SK-N-SH treated with all-trans-retinoic acid at 6 μM for 48 hours (cell line): ENCODE measurements at regions not wholly inside any gene's neighbourhood (a gene's known extent, or its start where the extent isn't known, plus 50 kb on each side); places are given as distances from the start of the nearest gene placed in this dataset.

Source experiments
- CREB5 ChIP-seq: fragments of 250-450 bp; sonication (Bioruptor Pico); IDR thresholded peaks from 2 replicates; pipeline ENCODE4 v1.5.1; 2020; ENCODE audit warnings: low read depth, mild to moderate bottlenecking, moderate library complexity
- PATZ1 ChIP-seq: fragments of 250-450 bp; sonication (Bioruptor Pico); IDR thresholded peaks from 2 replicates; pipeline ENCODE4 v1.8.0; 2020; ENCODE audit warnings: mild to moderate bottlenecking, moderate library complexity, borderline replicate concordance
- RARB ChIP-seq: fragments of 250-450 bp; sonication (Bioruptor Pico); IDR thresholded peaks from 2 replicates; pipeline ENCODE4 v1.8.0; 2021; ENCODE audit warnings: mild to moderate bottlenecking, moderate library complexity
- ZFP30 ChIP-seq: fragments of 450-650 bp; formaldehyde crosslinking; IDR thresholded peaks from 2 replicates; pipeline ENCODE4 v1.5.0; 2022; ENCODE audit warnings: mild to moderate bottlenecking, moderate library complexity

GRCh38 chr10:69741671-69742355 is 59.9 kb upstream of the COL13A1 start:
- TF ChIP-seq CREB5 (CRISPR knock-in tag), result no peak
- no peak for TF ChIP-seq RARB
- no peak for TF ChIP-seq ZFP30 (CRISPR knock-in tag)
- no peak for TF ChIP-seq PATZ1 (CRISPR knock-in tag)
